DND-41 (cell line): ENCODE measurements at regions not wholly inside any gene's neighbourhood (a gene's known extent, or its start where the extent isn't known, plus 50 kb on each side); places are given as distances from the start of the nearest gene placed in this dataset.

Experiments used
- EZH2 ChIP-seq: IDR thresholded peaks from 3 replicates; pipeline ENCODE4 v1.6.1; 2012; ENCODE audit warnings: borderline replicate concordance, low read depth, mild to moderate bottlenecking, moderate library complexity, low read length, inconsistent platforms; ENCODE audit not compliant: severe bottlenecking
- TF ChIP-seq, protein P1 (sequence below): IDR thresholded peaks from 2 replicates; pipeline ENCODE4 v1.5.1; 2012; ENCODE audit warnings: borderline replicate concordance, low read length, moderate library complexity, mild to moderate bottlenecking; ENCODE audit not compliant: poor library complexity, severe bottlenecking; ENCODE audit errors: extremely low read depth

DNA sequence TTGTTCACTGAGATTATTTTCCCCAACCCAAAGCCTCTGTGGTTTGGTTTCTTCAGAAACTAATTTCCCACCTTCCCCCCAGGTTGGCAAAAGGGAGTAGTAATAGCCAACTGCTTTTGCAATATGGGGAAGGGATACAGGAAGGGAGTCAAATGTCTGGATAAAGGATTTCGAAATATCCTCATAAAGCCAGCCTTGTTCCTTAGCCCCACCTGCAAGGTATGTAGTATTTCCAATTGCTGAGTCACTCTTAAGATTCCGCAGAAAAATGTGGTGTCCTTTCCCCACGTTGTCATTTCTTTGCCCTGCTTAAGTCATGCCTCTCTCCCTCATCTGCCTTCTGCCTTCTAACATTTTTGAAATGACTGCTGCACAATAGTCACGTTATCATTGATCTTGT lies 138.8 kb upstream of the DCAF8L1 start:
- TF ChIP-seq EZH2: no peak
- TF ChIP-seq, protein P1, sequence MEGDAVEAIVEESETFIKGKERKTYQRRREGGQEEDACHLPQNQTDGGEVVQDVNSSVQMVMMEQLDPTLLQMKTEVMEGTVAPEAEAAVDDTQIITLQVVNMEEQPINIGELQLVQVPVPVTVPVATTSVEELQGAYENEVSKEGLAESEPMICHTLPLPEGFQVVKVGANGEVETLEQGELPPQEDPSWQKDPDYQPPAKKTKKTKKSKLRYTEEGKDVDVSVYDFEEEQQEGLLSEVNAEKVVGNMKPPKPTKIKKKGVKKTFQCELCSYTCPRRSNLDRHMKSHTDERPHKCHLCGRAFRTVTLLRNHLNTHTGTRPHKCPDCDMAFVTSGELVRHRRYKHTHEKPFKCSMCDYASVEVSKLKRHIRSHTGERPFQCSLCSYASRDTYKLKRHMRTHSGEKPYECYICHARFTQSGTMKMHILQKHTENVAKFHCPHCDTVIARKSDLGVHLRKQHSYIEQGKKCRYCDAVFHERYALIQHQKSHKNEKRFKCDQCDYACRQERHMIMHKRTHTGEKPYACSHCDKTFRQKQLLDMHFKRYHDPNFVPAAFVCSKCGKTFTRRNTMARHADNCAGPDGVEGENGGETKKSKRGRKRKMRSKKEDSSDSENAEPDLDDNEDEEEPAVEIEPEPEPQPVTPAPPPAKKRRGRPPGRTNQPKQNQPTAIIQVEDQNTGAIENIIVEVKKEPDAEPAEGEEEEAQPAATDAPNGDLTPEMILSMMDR: no peak
